VCaP (cell line): ENCODE measurements at regions not wholly inside any gene's neighbourhood (a gene's known extent, or its start where the extent isn't known, plus 50 kb on each side); places are given as distances from the start of the nearest gene placed in this dataset.

Experiments used
- H3K27ac ChIP-seq: fragments of 450-650 bp; 2 replicates; pipeline ENCODE4 v1.5.1; 2017
- TF ChIP-seq, protein P1 (sequence below): fragments of 450-650 bp; conservative IDR thresholded peaks from 2 replicates; pipeline ENCODE4 v1.5.1; 2017; ENCODE audit warnings: mild to moderate bottlenecking, moderate library complexity

DNA sequence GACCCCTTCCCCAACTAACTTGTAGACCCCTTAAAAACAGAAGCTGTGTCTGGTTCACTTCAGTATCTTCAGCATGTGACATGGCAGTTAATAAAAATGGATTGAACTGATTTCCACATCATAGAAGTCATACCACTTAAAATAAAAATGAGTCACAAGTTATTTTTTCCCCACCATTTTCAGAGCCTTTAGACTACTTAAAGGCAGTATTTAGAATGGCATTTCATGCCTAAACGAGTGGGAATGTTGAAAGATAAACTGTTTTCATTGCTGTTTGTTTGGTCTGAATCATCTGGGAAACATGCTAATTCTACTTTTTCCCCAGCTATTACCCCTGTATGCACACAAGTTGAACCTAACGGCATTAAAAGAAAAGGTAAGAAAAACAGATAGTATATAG lies 324.0 kb downstream of the RAB38 start:
- no peak overlapping the region for H3K27ac ChIP-seq
- TF ChIP-seq, protein P1, sequence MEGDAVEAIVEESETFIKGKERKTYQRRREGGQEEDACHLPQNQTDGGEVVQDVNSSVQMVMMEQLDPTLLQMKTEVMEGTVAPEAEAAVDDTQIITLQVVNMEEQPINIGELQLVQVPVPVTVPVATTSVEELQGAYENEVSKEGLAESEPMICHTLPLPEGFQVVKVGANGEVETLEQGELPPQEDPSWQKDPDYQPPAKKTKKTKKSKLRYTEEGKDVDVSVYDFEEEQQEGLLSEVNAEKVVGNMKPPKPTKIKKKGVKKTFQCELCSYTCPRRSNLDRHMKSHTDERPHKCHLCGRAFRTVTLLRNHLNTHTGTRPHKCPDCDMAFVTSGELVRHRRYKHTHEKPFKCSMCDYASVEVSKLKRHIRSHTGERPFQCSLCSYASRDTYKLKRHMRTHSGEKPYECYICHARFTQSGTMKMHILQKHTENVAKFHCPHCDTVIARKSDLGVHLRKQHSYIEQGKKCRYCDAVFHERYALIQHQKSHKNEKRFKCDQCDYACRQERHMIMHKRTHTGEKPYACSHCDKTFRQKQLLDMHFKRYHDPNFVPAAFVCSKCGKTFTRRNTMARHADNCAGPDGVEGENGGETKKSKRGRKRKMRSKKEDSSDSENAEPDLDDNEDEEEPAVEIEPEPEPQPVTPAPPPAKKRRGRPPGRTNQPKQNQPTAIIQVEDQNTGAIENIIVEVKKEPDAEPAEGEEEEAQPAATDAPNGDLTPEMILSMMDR = no peak

GRCh38 chr11:87849216-87849615 lies 326.0 kb downstream of the RAB38 start:
- TF ChIP-seq, protein P1 = no peak
- H3K27ac ChIP-seq = no peak overlapping the region

DNA sequence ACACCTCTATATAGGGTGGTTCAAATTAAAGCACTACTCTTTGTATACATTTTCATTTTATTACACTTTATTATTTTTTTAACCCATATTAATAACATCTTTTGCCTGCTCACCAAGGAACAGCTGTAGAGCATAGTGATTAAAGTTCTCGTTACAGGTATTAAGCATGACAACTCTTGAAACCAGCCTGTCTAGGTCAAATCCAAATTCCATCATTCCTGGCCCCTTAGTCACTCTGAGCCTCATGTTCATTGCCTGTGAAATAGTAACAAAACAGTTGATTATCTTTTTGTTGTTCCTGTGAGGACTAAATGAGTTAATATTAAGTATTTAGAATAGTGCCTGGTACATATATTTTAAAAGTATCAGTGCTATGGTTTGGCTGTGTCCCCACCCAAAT lies 334.5 kb downstream of the RAB38 start:
- no peak overlapping the region for H3K27ac ChIP-seq
- TF ChIP-seq, protein P1 = no peak

GRCh38 chr11:87832211-87832610 lies 343.0 kb downstream of the RAB38 start:
- no peak overlapping the region for H3K27ac ChIP-seq
- TF ChIP-seq, protein P1 = no peak

DNA sequence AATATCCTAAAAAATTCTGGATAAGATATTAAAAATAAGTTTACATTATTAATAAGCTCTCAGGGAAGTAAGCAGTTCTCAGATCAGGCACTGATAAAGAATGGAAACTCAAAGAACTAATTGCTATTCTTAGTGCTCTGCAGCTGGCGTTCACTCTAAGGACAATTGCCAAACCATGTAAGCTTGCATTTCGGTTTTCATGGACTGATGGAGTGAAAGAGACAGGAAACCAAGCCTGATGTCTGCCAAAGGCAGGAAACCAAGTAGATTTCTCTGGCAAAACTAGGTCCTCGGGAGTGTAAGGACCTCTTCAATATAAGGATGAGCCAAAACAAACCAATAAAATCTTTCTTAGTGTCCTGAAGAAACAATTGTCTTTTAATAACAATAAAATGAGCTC lies 355.2 kb downstream of the RAB38 start:
- TF ChIP-seq, protein P1 = no peak
- H3K27ac ChIP-seq = no peak overlapping the region

GRCh38 chr11:87819151-87819550 lies 356.1 kb downstream of the RAB38 start:
- no peak overlapping the region for H3K27ac ChIP-seq
- TF ChIP-seq, protein P1 = no peak

- no peak overlapping the region for H3K27ac ChIP-seq
- TF ChIP-seq, protein P1 = no peak
Observed at GRCh38 chr11:87812571-87813365, 362.5 kb downstream of the RAB38 start.
